ENCODE measurements at regions not wholly inside any gene's neighbourhood (a gene's known extent, or its start where the extent isn't known, plus 50 kb on each side); places are given as distances from the start of the nearest gene placed in this dataset.

DNA sequence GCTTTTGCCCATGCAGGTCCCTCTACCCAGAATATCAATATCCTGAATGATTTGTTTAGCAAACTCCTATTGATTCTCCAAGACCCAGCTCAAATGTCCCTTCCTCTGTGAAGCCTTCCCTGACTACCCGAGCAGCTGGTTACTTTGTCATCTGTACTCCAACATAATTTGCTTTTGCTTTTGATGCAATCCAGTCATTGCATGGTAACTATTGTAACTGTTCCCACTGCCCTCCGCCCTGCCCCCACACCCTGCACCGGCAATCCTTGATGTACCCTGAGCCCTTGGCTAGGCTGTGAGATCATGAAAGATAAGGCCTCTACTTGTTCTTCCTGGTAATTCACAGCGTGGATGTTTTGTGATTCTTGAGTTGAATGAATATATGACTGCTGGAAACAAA is 119.9 kb upstream of the BOD1 start:
- Histone ChIP-seq H3K27ac (no peak overlapping the region), H3K4me3 (no peak overlapping the region)

- H3K4me3 ChIP-seq: no peak overlapping the region
- no peak overlapping the region for H3K27ac ChIP-seq
Measured at GRCh38 chr5:173736923-173737412, 120.5 kb upstream of the BOD1 start.

GRCh38 chr5:173739741-173740140 is 123.3 kb upstream of the BOD1 start:
- no peak overlapping the region for H3K4me3 ChIP-seq
- no peak overlapping the region for H3K27ac ChIP-seq

- H3K27ac ChIP-seq: no peak overlapping the region
- no peak overlapping the region for H3K4me3 ChIP-seq
Measured at GRCh38 chr5:173740400-173740799, 124.0 kb upstream of the BOD1 start.

GRCh38 chr5:173741087-173741486 is 124.6 kb upstream of the BOD1 start:
- Histone ChIP-seq H3K4me3 (no peak overlapping the region), H3K27ac (no peak overlapping the region)

DNA sequence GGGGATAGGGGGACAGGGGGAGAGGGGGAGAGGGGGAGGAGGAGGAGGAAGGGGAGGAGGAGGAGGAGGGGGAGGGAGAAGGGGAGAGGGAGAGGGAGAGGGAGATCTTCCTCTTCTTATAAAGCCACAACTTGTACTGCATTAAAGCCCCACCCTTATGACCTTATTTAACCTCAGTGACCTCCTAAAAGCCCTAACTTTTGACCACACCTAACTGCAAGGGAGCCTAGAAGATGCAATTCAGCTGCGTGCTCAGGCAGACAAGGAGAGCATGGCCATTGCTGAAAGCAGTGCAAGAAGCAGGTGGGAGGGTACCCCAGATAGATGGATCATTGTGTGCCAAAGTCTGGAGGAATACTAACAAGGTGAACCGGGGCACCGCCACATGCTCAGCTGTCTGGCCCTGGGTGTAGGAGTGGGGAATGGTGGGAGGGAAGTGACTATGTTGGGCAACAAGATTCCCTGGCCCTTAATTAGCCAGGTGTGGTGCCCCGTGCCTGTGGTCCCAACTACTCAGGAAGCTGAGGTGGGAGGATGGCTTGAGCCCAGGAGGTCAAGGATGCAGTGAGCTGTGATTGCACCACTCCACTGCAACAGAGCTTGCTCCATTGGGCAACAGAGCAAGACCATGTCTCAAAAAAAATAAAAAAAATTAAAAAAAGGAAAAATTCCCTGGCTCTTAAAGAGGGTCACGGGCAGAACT is 125.4 kb upstream of the BOD1 start:
- H3K4me3 ChIP-seq: no peak overlapping the region
- no peak overlapping the region for H3K27ac ChIP-seq

GRCh38 chr5:173742432-173742816 is 126.0 kb upstream of the BOD1 start:
- Histone ChIP-seq H3K4me3 (no peak overlapping the region), H3K27ac (no peak overlapping the region)

DNA sequence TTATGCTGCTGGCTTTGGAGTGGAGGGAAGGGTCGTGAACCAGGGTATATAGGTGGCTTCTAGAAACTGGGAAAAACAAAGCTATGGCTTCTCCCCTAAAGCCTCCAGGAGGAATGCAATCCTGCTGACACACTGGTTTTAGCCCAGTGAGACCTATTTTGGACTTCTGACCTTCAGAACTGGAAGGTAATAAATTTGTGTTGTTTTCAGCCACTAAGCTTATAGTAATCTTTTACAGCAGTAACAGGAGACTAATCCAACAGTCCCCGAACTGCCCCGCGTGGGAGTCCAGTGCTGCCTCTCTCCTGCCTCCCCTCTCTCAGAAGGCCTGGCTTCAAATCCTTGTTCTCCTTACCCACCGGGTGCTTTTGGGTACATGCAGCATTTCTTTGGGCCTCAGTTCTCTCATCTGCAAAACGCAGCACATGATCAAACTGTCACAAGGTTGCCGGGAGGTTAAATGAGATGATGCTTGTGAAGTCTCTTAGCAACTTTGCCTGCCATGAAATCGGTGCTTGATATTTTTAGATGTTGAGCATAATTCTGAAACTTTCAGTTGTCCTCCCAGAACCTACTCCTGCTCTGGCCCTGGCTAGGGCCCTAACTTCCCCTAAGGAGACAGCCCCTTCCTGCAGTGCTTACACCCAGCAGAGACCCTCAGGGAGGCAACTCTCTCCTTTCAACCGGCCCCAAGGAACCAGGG is 127.3 kb upstream of the BOD1 start:
- peak overlapping the region in 1 of 21 experiments; percentile 32 for H3K27ac ChIP-seq
- no peak overlapping the region for H3K4me3 ChIP-seq

DNA sequence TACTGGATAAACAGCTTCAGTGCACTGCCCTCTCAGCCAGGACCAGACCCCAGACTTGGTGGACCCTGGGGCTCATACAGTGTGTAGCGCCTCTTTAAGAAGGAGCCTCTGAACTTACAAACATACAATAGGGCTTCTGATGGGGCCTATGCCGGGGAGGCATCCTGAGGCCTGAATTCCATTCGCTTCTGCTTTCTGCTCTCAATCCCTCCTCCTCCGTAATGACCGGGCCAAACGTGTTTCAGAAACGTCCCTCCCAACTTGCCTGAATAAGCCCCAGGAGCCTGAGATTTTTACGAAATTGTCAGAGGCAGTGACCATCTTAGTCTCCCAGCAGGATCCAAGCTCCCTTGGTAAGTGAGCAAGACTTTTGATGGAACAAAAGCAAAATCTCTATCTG is 128.1 kb upstream of the BOD1 start:
- Histone ChIP-seq H3K4me3 (no peak overlapping the region), H3K27ac (peak overlapping the region in 3 of 21 experiments; percentile 18 to 32 (median 26))

GRCh38 chr5:173745123-173745522 is 128.7 kb upstream of the BOD1 start:
- H3K27ac ChIP-seq: no peak overlapping the region
- no peak overlapping the region for H3K4me3 ChIP-seq

DNA sequence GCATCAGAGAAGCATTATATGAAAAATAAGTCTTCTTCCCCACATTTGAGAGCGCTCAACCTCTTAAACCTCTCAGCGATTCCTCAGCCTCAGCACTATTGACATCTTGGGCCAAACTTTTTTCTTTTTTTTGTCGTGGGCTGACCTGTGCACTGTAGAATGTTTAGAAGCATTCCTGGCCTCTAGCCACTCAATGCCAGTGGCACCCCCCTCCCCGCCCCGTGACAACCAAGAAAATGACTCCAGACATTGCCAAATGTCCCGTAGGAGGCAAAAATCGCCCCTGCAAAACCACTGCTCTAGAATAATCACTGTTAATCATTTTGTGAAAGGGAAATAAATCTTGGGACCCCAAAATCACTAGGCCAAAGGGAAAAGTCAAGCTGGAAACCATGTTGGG is 129.1 kb upstream of the BOD1 start:
- H3K4me3 ChIP-seq: no peak overlapping the region
- H3K27ac ChIP-seq: no peak overlapping the region

DNA sequence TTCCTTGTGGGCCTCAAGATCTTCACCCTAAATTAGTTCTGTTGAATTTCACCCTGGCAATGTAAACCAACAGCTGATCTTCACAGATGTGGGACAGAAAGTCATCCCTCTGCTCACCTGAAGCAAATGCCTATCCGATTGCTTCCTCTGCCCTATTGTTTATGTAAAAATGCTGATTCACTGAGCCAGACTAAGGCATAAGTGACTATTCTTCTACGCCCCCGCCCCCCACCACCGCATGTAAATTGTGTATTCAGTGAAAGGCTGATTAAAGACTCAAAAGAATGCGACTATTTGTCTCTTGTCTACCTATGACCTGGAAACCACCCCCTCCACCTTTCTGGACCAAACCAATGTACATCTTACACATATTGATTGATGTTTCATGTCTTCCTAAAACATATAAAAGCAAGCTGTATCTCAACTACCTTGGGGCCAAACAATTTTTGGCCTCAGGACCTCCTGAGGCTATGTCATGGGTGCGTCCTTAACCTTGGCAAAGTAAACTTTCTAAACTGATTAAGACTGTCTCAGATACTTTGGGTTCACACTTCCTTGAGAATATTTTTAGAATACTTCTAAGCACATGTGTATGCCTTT is 129.7 kb upstream of the BOD1 start:
- Histone ChIP-seq H3K4me3 (no peak overlapping the region), H3K27ac (no peak overlapping the region)

DNA sequence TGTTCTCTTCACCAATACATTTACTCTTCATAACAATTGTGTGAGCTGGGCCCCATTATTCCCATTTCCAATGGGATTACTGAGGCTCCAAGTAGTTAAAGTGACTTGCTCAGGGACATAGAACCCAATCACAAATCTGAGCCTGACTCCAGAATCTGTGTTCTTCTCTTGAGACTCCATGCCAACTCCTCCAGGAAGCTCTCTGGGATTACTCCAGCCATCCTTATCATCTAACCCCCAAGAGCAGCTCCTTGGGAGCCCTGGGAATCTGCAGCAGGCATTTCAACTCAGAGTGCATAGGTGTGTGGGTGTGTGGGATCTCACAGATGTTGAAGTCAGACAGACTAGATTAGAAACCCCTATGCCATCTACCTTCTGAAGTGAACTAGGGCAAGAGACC is 131.4 kb upstream of the BOD1 start:
- H3K27ac ChIP-seq: no peak overlapping the region

GRCh38 chr5:173750538-173751265 is 134.3 kb upstream of the BOD1 start:
- Histone ChIP-seq H3K4me3 (no peak overlapping the region), H3K27ac (peak overlapping the region in 1 of 21 experiments; percentile 7)

More for the DNA sequence above, 131.4 kb upstream of the BOD1 start:
- no peak overlapping the region for H3K4me3 ChIP-seq

DNA sequence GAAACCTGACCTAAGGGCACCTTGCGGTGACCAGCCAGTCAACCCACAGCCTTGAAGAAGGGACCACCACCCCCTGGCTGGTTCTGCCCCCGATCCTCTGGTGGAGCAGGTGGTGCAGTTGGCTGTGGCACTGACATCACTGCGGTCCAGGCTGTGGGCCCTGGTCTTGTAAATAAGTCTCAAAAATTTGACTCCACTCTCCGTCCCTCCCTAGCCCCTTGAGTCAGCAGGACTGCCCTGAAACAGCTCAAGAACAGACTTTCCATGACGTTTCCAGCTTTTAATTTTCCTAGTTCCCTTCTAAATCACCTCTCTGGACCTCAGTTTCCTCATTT is 134.8 kb upstream of the BOD1 start:
- Histone ChIP-seq H3K27ac (peak overlapping the region in 1 of 21 experiments; percentile 7), H3K4me3 (no peak overlapping the region)

DNA sequence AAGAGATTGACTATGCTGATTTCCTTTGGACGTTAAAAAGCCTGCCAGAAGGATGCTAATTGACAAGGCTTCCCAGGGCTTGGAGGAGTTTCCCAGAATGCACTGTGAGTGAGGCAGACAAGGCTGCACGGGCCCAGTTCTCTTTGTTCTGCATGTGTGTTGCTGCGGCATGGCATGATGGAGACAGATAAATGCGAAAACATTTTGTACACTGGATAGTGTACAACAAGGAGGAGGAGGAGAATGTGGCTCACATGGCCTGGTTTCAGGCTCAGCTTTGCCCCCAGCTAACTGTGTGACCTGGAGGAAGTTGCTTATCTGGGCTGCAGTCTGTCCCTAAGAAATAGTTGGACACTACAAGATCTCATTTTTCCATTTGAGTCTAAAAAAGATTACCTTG is 135.5 kb upstream of the CPEB4 start:
- H3K27ac ChIP-seq: no peak overlapping the region
- no peak overlapping the region for H3K4me3 ChIP-seq

- Histone ChIP-seq H3K4me3 (no peak overlapping the region), H3K27ac (no peak overlapping the region)
Measured at GRCh38 chr5:173753307-173754168, 134.6 kb upstream of the CPEB4 start.

GRCh38 chr5:173755319-173755718 is 132.8 kb upstream of the CPEB4 start:
- no peak overlapping the region for H3K4me3 ChIP-seq
- H3K27ac ChIP-seq: no peak overlapping the region

GRCh38 chr5:173757403-173758209 is 130.5 kb upstream of the CPEB4 start:
- Histone ChIP-seq H3K27ac (no peak overlapping the region), H3K4me3 (no peak overlapping the region)
